ENCODE measurements at regions not wholly inside any gene's neighbourhood (a gene's known extent, or its start where the extent isn't known, plus 50 kb on each side); places are given as distances from the start of the nearest gene placed in this dataset.

GRCh38 chr2:220127876-220128275, 500.4 kb downstream of the SLC4A3 start:
- TF ChIP-seq CTCF (IDR thresholded peaks at IDR 0.05; ENCODE audit: unreplicated experiment) = no peak
- DNase-seq (ENCODE audit: low spot score, unreplicated experiment) = no peak
- Mint-ChIP-seq H3K9me3 (ENCODE audit: low read depth) (peaks cover 12% of the 10 kb centered on the region), H3K4me1 (ENCODE audit: low read depth) (no peaks in the 10 kb centered on the region), H3K4me3 (ENCODE audit: low read depth) (no peak overlapping the region), H3K36me3 (ENCODE audit: insufficient read depth) (no peaks in the 10 kb centered on the region), H3K27me3 (no peaks in the 10 kb centered on the region), H3K27ac (no peak overlapping the region)

- H3K4me3 Mint-ChIP-seq (ENCODE audit: low read depth) = no peak overlapping the region
Observed at GRCh38 chr2:220129391-220129790, 502.0 kb downstream of the SLC4A3 start.

GRCh38 chr2:220134756-220135534, 507.5 kb downstream of the SLC4A3 start:
- H3K27me3 Mint-ChIP-seq = no peaks in the 10 kb centered on the region
- no peak overlapping the region for H3K27ac Mint-ChIP-seq
- no peaks in the 10 kb centered on the region for H3K4me1 Mint-ChIP-seq (ENCODE audit: low read depth)
- H3K4me3 Mint-ChIP-seq (ENCODE audit: low read depth) = no peak overlapping the region
- H3K9me3 Mint-ChIP-seq (ENCODE audit: low read depth) = peaks cover 15% of the 10 kb centered on the region
- TF ChIP-seq CTCF (IDR thresholded peaks at IDR 0.05; ENCODE audit: unreplicated experiment) = no peak
- H3K36me3 Mint-ChIP-seq (ENCODE audit: insufficient read depth) = no peaks in the 10 kb centered on the region
- DNase-seq (ENCODE audit: low spot score, unreplicated experiment) = no peak

More at GRCh38 chr2:220129391-220129790, 502.0 kb downstream of the SLC4A3 start:
- TF ChIP-seq CTCF (IDR thresholded peaks at IDR 0.05; ENCODE audit: unreplicated experiment) = no peak
- no peaks in the 10 kb centered on the region for H3K27me3 Mint-ChIP-seq
- DNase-seq (ENCODE audit: low spot score, unreplicated experiment) = no peak
- no peaks in the 10 kb centered on the region for H3K4me1 Mint-ChIP-seq (ENCODE audit: low read depth)
- H3K36me3 Mint-ChIP-seq (ENCODE audit: insufficient read depth) = no peaks in the 10 kb centered on the region
- peaks cover 12% of the 10 kb centered on the region for H3K9me3 Mint-ChIP-seq (ENCODE audit: low read depth)
- H3K27ac Mint-ChIP-seq = no peak overlapping the region

GRCh38 chr2:220143336-220143735, 515.9 kb downstream of the SLC4A3 start:
- DNase-seq (ENCODE audit: low spot score, unreplicated experiment) = no peak
- Mint-ChIP-seq H3K9me3 (ENCODE audit: low read depth) (peaks cover 22% of the 10 kb centered on the region), H3K27ac (no peak overlapping the region), H3K27me3 (no peaks in the 10 kb centered on the region), H3K4me1 (ENCODE audit: low read depth) (no peaks in the 10 kb centered on the region), H3K4me3 (ENCODE audit: low read depth) (no peak overlapping the region), H3K36me3 (ENCODE audit: insufficient read depth) (no peaks in the 10 kb centered on the region)
- TF ChIP-seq CTCF (IDR thresholded peaks at IDR 0.05; ENCODE audit: unreplicated experiment) = no peak

GRCh38 chr2:220144411-220144810, 517.0 kb downstream of the SLC4A3 start:
- no peaks in the 10 kb centered on the region for H3K4me1 Mint-ChIP-seq (ENCODE audit: low read depth)
- no peak for DNase-seq (ENCODE audit: low spot score, unreplicated experiment)
- H3K36me3 Mint-ChIP-seq (ENCODE audit: insufficient read depth) = no peaks in the 10 kb centered on the region
- peaks cover 22% of the 10 kb centered on the region for H3K9me3 Mint-ChIP-seq (ENCODE audit: low read depth)
- H3K4me3 Mint-ChIP-seq (ENCODE audit: low read depth) = no peak overlapping the region
- H3K27me3 Mint-ChIP-seq = no peaks in the 10 kb centered on the region
- H3K27ac Mint-ChIP-seq = no peak overlapping the region
- no peak for TF ChIP-seq CTCF (IDR thresholded peaks at IDR 0.05; ENCODE audit: unreplicated experiment)
